Endometrium (tissue), 2 donors: ENCODE measurements at regions not wholly inside any gene's neighbourhood (a gene's known extent, or its start where the extent isn't known, plus 50 kb on each side); places are given as distances from the start of the nearest gene placed in this dataset.
"Not testable (repeated sequence)": the region's sequence is repeated elsewhere in the genome, so short reads cannot be mapped to it uniquely, and the experiment has no call there.

Source experiments
- FAIRE-seq: peaks from 2 replicates; lab custom pipeline; 2012; peaks lifted over from hg19 to GRCh38; lab: Jason Lieb, UNC
- donor health status: control.
- donor health status: control.

GRCh38 chr2:36052819-36053218, 302.8 kb upstream of the CRIM1 start:
- FAIRE-seq, result no peak

GRCh38 chr2:36044411-36044810, 311.2 kb upstream of the CRIM1 start:
- no peak for FAIRE-seq

GRCh38 chr2:36035137-36035536, 320.4 kb upstream of the CRIM1 start:
- FAIRE-seq, result no peak

- no peak for FAIRE-seq
Observed at GRCh38 chr2:36032046-36032445, 323.5 kb upstream of the CRIM1 start.

GRCh38 chr2:36031471-36031870, 324.1 kb upstream of the CRIM1 start:
- FAIRE-seq, result no peak

- no peak for FAIRE-seq
Observed at GRCh38 chr2:36027616-36028015, 328.0 kb upstream of the CRIM1 start.

GRCh38 chr2:36013064-36013463, 342.5 kb upstream of the CRIM1 start:
- no peak for FAIRE-seq

GRCh38 chr2:36006444-36006843, 349.1 kb upstream of the CRIM1 start:
- FAIRE-seq, result no peak

- no peak for FAIRE-seq
Observed at GRCh38 chr2:36002941-36003340, 352.6 kb upstream of the CRIM1 start.

GRCh38 chr2:35997488-35997887, 358.1 kb upstream of the CRIM1 start:
- FAIRE-seq, result no peak

GRCh38 chr2:35989503-35989902, 366.1 kb upstream of the CRIM1 start:
- FAIRE-seq, result no peak

- FAIRE-seq, result no peak
Observed at GRCh38 chr2:35989040-35989439, 366.5 kb upstream of the CRIM1 start.

GRCh38 chr2:35986871-35987270, 368.7 kb upstream of the CRIM1 start:
- no peak for FAIRE-seq

- no peak for FAIRE-seq
Observed at GRCh38 chr2:35978218-35978617, 377.4 kb upstream of the CRIM1 start.

GRCh38 chr2:35976611-35977010, 379.0 kb upstream of the CRIM1 start:
- FAIRE-seq, result no peak

- peak; percentile 69 for FAIRE-seq
Observed at GRCh38 chr2:35973737-35974132, 381.8 kb upstream of the CRIM1 start.

- FAIRE-seq, result no peak
Observed at GRCh38 chr2:35973132-35973736, 382.3 kb upstream of the CRIM1 start.

- no peak for FAIRE-seq
Observed at GRCh38 chr2:35963824-35964223, 391.8 kb upstream of the CRIM1 start.

- no peak for FAIRE-seq
Observed at GRCh38 chr2:35963357-35963756, 392.2 kb upstream of the CRIM1 start.

- FAIRE-seq, result no peak
Observed at GRCh38 chr2:35962585-35963146, 392.9 kb upstream of the CRIM1 start.

GRCh38 chr2:35960596-35960995, 395.0 kb upstream of the CRIM1 start:
- no peak for FAIRE-seq

- not testable (repeated sequence) for FAIRE-seq
Observed at GRCh38 chr2:35957053-35957452, 398.5 kb upstream of the CRIM1 start.

- FAIRE-seq, result no peak
Observed at GRCh38 chr2:35946478-35946877, 409.1 kb upstream of the CRIM1 start.

- FAIRE-seq, result no peak
Observed at GRCh38 chr2:35938838-35939237, 416.7 kb upstream of the CRIM1 start.
